ENCODE measurements at regions not wholly inside any gene's neighbourhood (a gene's known extent, or its start where the extent isn't known, plus 50 kb on each side); places are given as distances from the start of the nearest gene placed in this dataset.

GRCh38 chr2:19232312-19232711, 126.1 kb downstream of the OSR1 start:
- no peak for DNase-seq

- no peak for DNase-seq
Observed at GRCh38 chr2:19231625-19232024, 126.8 kb downstream of the OSR1 start.

- no peak for DNase-seq
Observed at GRCh38 chr2:19230626-19231025, 127.8 kb downstream of the OSR1 start.

- no peak for DNase-seq
Observed at GRCh38 chr2:19228715-19229114, 129.7 kb downstream of the OSR1 start.

GRCh38 chr2:19228181-19228593, 130.2 kb downstream of the OSR1 start:
- DNase-seq = no peak

GRCh38 chr2:19226871-19227270, 131.6 kb downstream of the OSR1 start:
- DNase-seq = no peak

- DNase-seq = no peak
Observed at GRCh38 chr2:19226386-19226785, 132.0 kb downstream of the OSR1 start.

- DNase-seq = no peak
Observed at GRCh38 chr2:19225931-19226330, 132.5 kb downstream of the OSR1 start.

- no peak for DNase-seq
Observed at GRCh38 chr2:19225126-19225525, 133.3 kb downstream of the OSR1 start.

- no peak for DNase-seq
Observed at GRCh38 chr2:19224486-19224885, 133.9 kb downstream of the OSR1 start.

- DNase-seq = no peak
Observed at GRCh38 chr2:19224011-19224410, 134.4 kb downstream of the OSR1 start.

GRCh38 chr2:19219060-19219459, 139.4 kb downstream of the OSR1 start:
- no peak for DNase-seq

GRCh38 chr2:19218166-19218565, 140.3 kb downstream of the OSR1 start:
- no peak for DNase-seq

- no peak for DNase-seq
Observed at GRCh38 chr2:19216676-19217602, 141.5 kb downstream of the OSR1 start.

GRCh38 chr2:19216238-19216637, 142.2 kb downstream of the OSR1 start:
- no peak for DNase-seq

- DNase-seq = no peak
Observed at GRCh38 chr2:19214682-19215391, 143.6 kb downstream of the OSR1 start.

GRCh38 chr2:19209575-19210341, 148.7 kb downstream of the OSR1 start:
- DNase-seq = no peak

- DNase-seq = no peak
Observed at GRCh38 chr2:19208479-19209199, 149.8 kb downstream of the OSR1 start.

- DNase-seq = no peak
Observed at GRCh38 chr2:19207452-19207851, 151.0 kb downstream of the OSR1 start.

- DNase-seq = no peak
Observed at GRCh38 chr2:19205983-19206533, 152.4 kb downstream of the OSR1 start.

- no peak for DNase-seq
Observed at GRCh38 chr2:19203866-19204265, 154.6 kb downstream of the OSR1 start.

GRCh38 chr2:19201911-19202462, 156.4 kb downstream of the OSR1 start:
- DNase-seq = no peak

Measured in NCI-H1092 (cell line).